Left hindlimb (tissue), 1 donor: ENCODE measurements at regions not wholly inside any gene's neighbourhood (a gene's known extent, or its start where the extent isn't known, plus 50 kb on each side); places are given as distances from the start of the nearest gene placed in this dataset.

Source experiments
- DNase-seq: peaks from one replicate; pipeline ENCODE4 v3.0.0-alpha.2; 2018

DNA sequence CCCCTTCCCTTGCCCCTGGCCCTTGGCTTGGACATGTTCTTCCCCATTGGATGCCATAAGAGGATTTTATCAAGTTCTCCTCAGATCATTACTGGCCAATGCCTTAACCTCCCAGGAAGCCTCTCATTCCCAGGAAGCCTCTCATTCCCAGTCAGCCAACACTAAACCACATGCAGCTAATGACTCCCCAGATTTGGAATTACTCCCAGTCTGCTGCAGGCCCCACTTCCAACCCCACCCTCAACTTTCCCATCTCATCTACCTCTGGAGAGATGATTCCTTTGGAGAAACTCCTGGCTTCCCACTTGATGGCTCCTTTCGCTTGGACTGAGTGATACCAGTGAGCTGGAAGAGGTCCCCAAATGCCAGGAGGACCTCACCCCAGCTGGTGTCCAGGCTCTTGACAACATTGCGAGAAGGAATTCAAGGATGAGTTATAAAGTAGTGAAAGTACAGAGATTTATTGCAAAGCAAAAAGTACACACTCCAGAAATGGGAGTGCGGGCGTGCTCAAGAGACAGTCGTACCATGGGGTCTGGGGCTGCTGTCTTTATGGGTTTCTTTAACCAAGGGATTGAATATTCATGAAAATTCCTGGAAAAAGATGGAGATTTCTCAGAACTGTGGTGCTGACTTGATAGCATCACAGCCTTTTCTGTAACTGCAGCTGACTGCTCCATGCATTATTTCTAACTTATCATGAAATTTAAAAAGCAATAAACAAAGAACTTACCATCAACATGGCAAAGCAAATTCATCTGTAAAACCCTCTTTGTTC lies 117.2 kb upstream of the ADCY1 start:
- DNase-seq, result no peak

DNA sequence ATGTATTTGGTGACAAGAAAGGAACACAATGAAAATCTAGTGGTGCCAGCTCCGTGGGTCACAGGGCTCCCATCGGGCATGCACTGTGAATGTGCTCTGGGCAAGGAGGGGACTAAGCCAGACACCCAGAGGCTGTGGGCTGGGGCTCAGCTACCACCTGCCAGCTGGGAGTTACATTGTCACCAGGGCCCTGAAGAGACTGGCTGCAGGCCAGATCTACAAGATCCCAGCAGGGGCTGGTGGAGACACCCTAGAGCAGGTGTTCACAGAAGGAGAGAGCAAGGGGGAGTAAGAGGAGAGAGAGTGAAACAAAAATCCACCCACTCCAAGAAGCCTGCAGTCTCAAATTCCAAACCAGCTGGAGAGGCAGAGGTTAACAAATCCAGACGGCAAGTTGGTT lies 116.6 kb upstream of the ADCY1 start:
- DNase-seq, result no peak

DNA sequence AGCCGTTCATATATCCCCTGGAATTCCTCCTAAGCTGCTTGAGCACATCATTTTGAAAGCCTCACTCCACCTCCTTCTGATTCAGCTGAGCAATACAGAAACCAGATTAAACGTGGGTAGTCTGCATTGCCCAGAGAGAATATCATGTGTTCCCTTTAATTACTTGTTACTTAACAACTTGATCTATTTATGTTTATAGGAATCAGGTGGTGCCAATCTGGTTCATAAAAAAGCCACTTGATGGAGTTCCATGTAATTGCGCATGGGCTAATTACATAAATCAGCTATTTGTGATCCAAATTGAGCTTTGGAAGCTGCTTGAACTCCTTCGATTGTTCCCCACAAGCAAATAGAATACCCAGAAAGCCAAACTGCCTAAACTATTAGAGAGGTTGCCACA lies 114.7 kb upstream of the ADCY1 start:
- no peak for DNase-seq

GRCh38 chr7:45460379-45460778 lies 113.8 kb upstream of the ADCY1 start:
- DNase-seq, result no peak

- no peak for DNase-seq
Measured at GRCh38 chr7:45461026-45461425, 113.1 kb upstream of the ADCY1 start.

DNA sequence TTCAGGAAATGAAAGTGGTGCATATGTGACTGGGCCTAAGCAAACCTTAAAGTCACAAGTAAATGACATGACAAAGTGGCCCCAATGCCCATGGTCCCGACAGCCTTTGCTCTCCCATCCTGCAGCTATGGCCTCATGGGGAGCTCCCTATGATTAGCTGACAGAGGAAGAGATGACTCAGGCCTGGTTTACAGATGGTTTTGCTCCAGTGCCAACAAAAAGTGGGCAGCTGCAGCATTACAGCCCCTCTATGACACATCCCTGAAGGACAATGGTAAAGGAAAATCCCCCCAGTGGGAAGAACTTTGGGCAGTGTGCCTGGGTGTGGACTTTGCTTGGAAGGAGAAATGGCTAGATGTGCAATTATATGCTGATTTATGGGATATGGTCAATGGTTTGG lies 105.1 kb upstream of the ADCY1 start:
- DNase-seq, result no peak

DNA sequence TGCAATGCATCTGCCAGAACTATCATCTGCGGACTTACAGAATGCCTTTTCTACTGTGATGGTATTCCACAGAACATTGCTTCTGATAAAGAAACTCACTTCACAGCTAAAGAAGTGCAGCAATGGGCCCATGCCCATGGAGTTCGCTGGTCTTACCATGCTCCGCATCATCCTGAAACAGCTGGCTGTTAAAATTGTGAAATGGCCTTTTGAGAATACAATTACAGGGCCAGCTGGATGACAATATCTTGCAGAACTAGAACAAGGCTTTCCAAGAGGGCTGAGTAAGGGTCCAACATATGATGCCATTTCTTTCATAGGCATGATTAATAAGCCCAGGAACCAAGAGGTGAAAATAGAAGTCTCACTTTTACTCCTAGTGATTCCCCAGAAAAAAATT lies 104.1 kb upstream of the ADCY1 start:
- no peak for DNase-seq

DNA sequence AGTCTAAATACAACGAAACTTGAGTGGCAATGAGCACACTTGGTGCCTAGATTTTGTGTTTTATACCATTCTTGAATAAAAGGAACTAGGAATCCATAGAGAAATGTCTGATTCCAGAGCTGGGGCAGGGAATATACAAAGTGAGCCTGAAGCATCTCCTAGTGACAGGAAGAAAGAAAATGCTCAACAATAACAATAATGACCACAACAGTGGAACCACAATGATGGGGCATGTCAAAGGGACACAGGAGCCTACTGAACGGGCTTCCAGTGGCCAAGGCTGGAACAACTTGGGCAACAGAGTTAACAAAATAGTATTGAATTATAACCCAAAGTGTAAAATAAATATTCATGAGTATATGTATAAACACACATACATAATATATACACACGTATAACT lies 94.4 kb upstream of the ADCY1 start:
- no peak for DNase-seq

- DNase-seq, result no peak
Measured at GRCh38 chr7:45482451-45482850, 91.7 kb upstream of the ADCY1 start.

DNA sequence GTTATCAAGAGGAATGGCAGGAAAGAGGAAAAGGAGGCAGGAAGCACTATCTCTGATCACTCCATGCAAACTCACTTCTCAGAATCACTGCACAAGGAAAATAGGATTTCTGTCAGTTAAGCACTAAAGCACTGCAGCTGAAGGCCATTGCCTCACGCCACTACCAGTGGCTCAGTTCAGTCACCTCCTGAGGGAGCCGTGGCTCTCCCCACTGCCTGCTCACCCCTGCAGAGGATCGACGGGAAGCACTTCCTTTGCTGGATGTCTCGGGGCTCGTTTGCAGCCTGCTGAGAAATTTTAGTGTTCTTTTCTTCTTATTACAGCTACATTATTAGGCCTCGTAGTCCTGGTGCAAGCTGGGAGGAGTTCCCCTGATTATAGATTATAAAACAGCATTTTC lies 90.1 kb upstream of the ADCY1 start:
- no peak for DNase-seq

DNA sequence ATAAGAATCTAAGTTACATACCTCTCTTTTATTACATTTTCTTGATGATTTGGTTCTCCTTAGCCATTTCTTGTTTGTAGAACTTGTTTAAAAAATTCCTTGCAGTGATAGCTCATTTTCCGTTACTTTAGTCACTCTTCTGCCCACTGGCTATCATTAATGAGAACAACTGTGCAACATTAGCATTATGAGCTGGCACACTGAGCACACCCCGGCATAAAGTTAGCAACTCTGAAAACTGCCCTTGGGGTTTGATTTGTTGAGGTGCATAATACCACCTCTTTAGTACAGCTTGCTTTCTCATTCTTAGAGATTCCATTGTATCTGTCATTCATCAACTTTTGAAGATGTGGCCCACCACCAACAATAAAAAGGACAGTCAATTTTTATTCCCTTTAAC lies 87.6 kb upstream of the ADCY1 start:
- no peak for DNase-seq

GRCh38 chr7:45494885-45495284 lies 79.3 kb upstream of the ADCY1 start:
- no peak for DNase-seq

DNA sequence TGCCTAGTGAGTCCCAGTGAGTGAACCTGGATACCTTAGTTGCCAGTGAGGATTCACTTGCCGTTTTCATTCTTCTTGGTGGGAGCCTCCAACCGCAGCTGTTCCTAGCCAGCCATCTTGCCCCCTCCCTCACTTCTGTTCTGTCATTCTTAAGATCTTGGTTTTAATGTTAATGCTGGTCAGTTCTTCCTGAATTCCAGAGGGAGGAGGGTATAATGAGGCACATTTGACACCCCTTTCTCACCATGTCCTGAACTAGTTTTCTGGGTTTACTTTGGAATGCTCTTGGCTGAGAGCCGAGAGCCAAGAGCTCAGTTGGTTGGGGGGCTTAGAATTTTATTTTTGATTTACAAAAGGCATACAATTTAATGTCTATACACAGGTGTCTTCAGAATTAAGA lies 78.5 kb upstream of the ADCY1 start:
- no peak for DNase-seq

- DNase-seq, result no peak
Measured at GRCh38 chr7:45500257-45500656, 73.9 kb upstream of the ADCY1 start.

DNA sequence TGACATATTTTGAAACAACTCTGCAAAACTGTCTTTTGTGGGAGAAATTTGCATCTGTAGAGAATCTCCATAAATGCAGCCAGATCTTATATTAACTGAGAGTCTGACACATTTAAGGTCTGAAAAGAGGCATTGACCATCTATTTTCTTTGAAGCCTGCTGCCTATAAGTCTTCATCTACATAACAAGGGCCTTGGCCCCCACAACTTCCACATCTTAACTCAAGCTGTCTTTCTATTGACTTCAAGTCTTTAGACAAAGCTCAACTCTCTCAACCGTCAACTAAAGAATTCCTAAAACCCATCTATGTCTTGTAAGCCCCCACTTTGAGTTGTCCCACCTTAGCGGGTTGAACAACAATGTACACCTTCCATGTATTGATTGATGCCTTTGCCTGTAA lies 72.4 kb upstream of the ADCY1 start:
- no peak for DNase-seq

DNA sequence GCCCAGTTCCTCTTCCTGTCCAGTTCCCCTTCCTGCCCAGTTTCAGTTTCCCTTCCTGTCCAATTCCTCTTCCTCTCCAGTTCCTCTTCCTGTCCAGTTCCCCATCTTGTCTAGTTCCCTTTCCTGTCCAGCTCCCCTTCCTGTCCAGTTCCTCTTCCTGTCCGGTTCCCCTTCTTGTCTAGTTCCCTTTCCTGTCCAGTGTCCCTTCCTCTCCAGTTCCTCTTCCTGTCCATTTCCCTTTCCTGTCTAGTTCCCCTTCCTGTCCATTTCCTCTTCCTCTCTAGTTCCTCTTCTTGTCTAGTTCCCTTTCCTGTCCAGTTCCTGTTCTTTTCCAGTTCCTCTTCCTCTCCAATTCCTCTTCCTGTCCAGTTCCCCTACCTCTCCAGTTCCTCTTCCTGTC lies 68.1 kb upstream of the ADCY1 start:
- no peak for DNase-seq

- no peak for DNase-seq
Measured at GRCh38 chr7:45509222-45509621, 64.9 kb upstream of the ADCY1 start.

GRCh38 chr7:45511721-45512597 lies 62.2 kb upstream of the ADCY1 start:
- DNase-seq, result no peak

DNA sequence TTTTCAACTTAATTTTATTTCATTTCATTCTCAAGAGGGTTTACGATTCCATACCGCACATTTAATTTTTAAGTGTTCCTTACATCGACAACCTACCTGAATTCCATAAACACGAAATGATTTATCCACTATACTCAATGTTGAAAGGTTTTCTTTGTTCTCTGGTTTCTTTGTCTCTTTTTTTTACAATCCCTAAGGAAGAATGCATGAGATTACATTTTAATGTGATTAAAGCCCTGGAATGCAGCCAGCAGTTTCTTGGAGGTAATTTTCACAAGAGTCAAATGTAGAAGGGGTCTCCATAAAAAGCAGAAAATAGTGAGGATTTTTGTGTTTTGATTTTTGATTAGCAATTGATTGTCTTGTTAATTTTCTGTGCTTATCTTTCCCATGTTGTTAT lies 59.2 kb upstream of the ADCY1 start:
- DNase-seq, result no peak

DNA sequence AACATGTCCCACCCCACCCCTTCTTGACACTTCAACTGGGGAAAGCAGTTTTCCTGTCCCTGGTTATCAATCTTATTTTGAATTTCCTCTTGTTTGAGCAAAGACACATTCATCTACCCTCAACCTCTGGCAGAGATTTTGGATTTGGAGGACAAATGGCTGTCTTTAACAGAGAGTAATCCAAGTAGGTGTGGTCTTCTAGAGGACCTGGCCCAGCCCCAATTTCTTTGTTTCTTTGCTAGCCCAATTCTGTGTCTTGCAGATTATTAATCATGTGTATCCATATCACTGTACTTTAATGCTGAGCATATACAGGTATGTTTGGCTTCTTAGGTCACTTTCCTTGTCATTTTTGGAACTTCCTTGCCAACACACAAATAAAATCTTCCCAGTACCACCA lies 58.8 kb upstream of the ADCY1 start:
- DNase-seq, result no peak
